IMR-90 (cell line): ENCODE measurements at regions not wholly inside any gene's neighbourhood (a gene's known extent, or its start where the extent isn't known, plus 50 kb on each side); places are given as distances from the start of the nearest gene placed in this dataset.

Experiments used
- ATAC-seq: fragments of 200-7000 bp; cut with Tn5 transposase; 2 replicates; pipeline ENCODE4 v1.9.1; 2020; ENCODE audit warnings: low read depth, mild to moderate bottlenecking, moderate library complexity
- BruUV-seq: library from RNA; stranded (reverse); fragments of 400-500 nt; replicated peaks from 2 replicates; lab custom pipeline; 2021; lab: Mats Ljungman, UMichigan
- CTCF ChIA-PET: fragments of 300-600 bp; formaldehyde crosslinking; extraction: SDS; loops from one replicate; lab custom pipeline; 2021; ENCODE audit warnings: antibody characterized with exemption; lab: Yijun Ruan, JAX
- POLR2A ChIA-PET: fragments of 300-600 bp; sonication (Branson Sonifier 250); formaldehyde crosslinking; loops from one replicate; lab custom pipeline; 2022; ENCODE audit warnings: antibody characterized with exemption; ENCODE audit not compliant: unreplicated experiment; lab: Charles Lee
- DNase-seq: peaks from one replicate; pipeline ENCODE4 v3.0.0; 2013
- H2AFZ ChIP-seq: replicated peaks from 2 replicates; pipeline ENCODE3; 2013; ENCODE audit warnings: low read length, mild to moderate bottlenecking; ENCODE audit not compliant: poor library complexity
- H2AK5ac ChIP-seq: 2 replicates; pipeline ENCODE4 v1.6.1; 2013; ENCODE audit warnings: low read depth, low read length, inconsistent platforms
- H2AK9ac ChIP-seq: replicated peaks from 2 replicates; pipeline ENCODE3; 2013; ENCODE audit warnings: mild to moderate bottlenecking, low read depth, low read length, moderate library complexity; ENCODE audit not compliant: poor library complexity
- H2BK120ac ChIP-seq: 2 replicates; pipeline ENCODE4 v1.6.1; 2013; ENCODE audit warnings: low read depth, low read length, inconsistent platforms
- H2BK15ac ChIP-seq: 3 replicates; pipeline ENCODE4 v1.6.1; 2013; ENCODE audit warnings: low read depth, low read length, inconsistent platforms
- H2BK20ac ChIP-seq: 2 replicates; pipeline ENCODE4 v1.6.1; 2013; ENCODE audit warnings: low read depth, mild to moderate bottlenecking, inconsistent platforms, low read length, moderate library complexity
- H2BK5ac ChIP-seq: 2 replicates; pipeline ENCODE4 v1.6.1; 2013; ENCODE audit warnings: mild to moderate bottlenecking, low read depth, low read length, inconsistent platforms; ENCODE audit not compliant: poor library complexity, severe bottlenecking
- H3K14ac ChIP-seq: replicated peaks from 2 replicates; pipeline ENCODE4 v1.6.1; 2013; ENCODE audit warnings: low read depth, low read length, inconsistent platforms
- H3K18ac ChIP-seq: 2 replicates; pipeline ENCODE4 v1.6.1; 2013; ENCODE audit warnings: low read depth, low read length, control low read depth
- H3K23ac ChIP-seq: 2 replicates; pipeline ENCODE4 v1.6.1; 2013; ENCODE audit warnings: low read depth, low read length, inconsistent platforms
- H3K27ac ChIP-seq: 2 replicates; pipeline ENCODE4 v1.5.1; 2013; ENCODE audit warnings: mild to moderate bottlenecking, control low read depth, low read length; ENCODE audit not compliant: insufficient read depth
- H3K27me3 ChIP-seq: 2 replicates; pipeline ENCODE4 v1.6.1; 2013; ENCODE audit warnings: low read length; ENCODE audit not compliant: control insufficient read depth, insufficient read depth
- H3K36me3 ChIP-seq: 2 replicates; pipeline ENCODE4 v1.6.1; 2013; ENCODE audit warnings: low read length, mixed read lengths; ENCODE audit not compliant: control insufficient read depth, insufficient read depth
- H3K4ac ChIP-seq: 2 replicates; pipeline ENCODE4 v1.6.1; 2013; ENCODE audit warnings: low read depth, low read length, inconsistent platforms
- H3K4me1 ChIP-seq: 2 replicates; pipeline ENCODE4 v1.6.1; 2013; ENCODE audit warnings: low read length, mixed read lengths; ENCODE audit not compliant: control insufficient read depth, insufficient read depth
- H3K4me2 ChIP-seq: 2 replicates; pipeline ENCODE4 v1.6.1; 2013; ENCODE audit warnings: low read depth, mild to moderate bottlenecking, control low read depth, low read length, moderate library complexity
- H3K4me3 ChIP-seq: 2 replicates; pipeline ENCODE4 v1.5.1; 2013; ENCODE audit warnings: low read depth, mild to moderate bottlenecking, control low read depth, low read length, moderate library complexity; ENCODE audit not compliant: insufficient read depth
- H3K56ac ChIP-seq: 2 replicates; pipeline ENCODE4 v1.6.1; 2013; ENCODE audit warnings: low read length, inconsistent platforms; ENCODE audit not compliant: insufficient read depth; ENCODE audit errors: extremely low read depth
- H3K79me1 ChIP-seq, 2 experiments: 2 replicates each; pipeline ENCODE4 v1.6.1; 2013; ENCODE audit warnings: low read length in 2 of 2, inconsistent platforms in 1 of 2, low read depth in 1 of 2
- H3K9ac ChIP-seq: 2 replicates; pipeline ENCODE4 v1.6.1; 2013; ENCODE audit warnings: low read depth, low read length, control low read depth
- H3K9me1 ChIP-seq: 2 replicates; pipeline ENCODE4 v1.6.1; 2013; ENCODE audit warnings: low read length, inconsistent platforms; ENCODE audit not compliant: insufficient read depth
- H3K9me3 ChIP-seq: 2 replicates; pipeline ENCODE4 v1.6.1; 2013; ENCODE audit warnings: low read length; ENCODE audit not compliant: control insufficient read depth, insufficient read depth
- H4K20me1 ChIP-seq: 2 replicates; pipeline ENCODE4 v1.6.1; 2013; ENCODE audit warnings: low read length, inconsistent platforms; ENCODE audit not compliant: insufficient read depth
- H4K5ac ChIP-seq: 2 replicates; pipeline ENCODE4 v1.6.1; 2013; ENCODE audit warnings: mild to moderate bottlenecking, low read depth, low read length, control low read depth
- H4K8ac ChIP-seq, 2 experiments: 2 replicates each; pipeline ENCODE4 v1.6.1; 2013; ENCODE audit warnings: low read depth in 2 of 2, low read length in 2 of 2, control low read depth in 1 of 2, inconsistent platforms in 1 of 2
- H4K91ac ChIP-seq: 2 replicates; pipeline ENCODE4 v1.6.1; 2013; ENCODE audit warnings: low read depth, low read length, inconsistent platforms; ENCODE audit not compliant: insufficient read depth
- BHLHE40 ChIP-seq: fragments of 150-350 bp; IDR thresholded peaks from 2 replicates; pipeline ENCODE4 v1.6.1; 2016; ENCODE audit warnings: mild to moderate bottlenecking, low read depth, low read length
- CEBPB ChIP-seq: IDR thresholded peaks from 2 replicates; pipeline ENCODE4 v1.6.1; 2012; ENCODE audit warnings: low read depth, low read length, improper control_type of control experiment
- CHD1 ChIP-seq: IDR thresholded peaks from 2 replicates; pipeline ENCODE4 v1.6.1; 2012; ENCODE audit warnings: low read depth, low read length, improper control_type of control experiment
- CTCF ChIP-seq: conservative IDR thresholded peaks from 2 replicates; pipeline ENCODE4 v1.5.1; 2012; ENCODE audit warnings: mild to moderate bottlenecking, low read depth, low read length, improper control_type of control experiment
- FOS ChIP-seq: fragments of 150-350 bp; IDR thresholded peaks from 2 replicates; pipeline ENCODE4 v1.6.1; 2016; ENCODE audit warnings: low read depth, low read length
- MAFK ChIP-seq: IDR thresholded peaks from 2 replicates; pipeline ENCODE4 v1.6.1; 2012; ENCODE audit warnings: low read depth, low read length, improper control_type of control experiment
- MAZ ChIP-seq: IDR thresholded peaks from 2 replicates; pipeline ENCODE4 v1.6.1; 2012; ENCODE audit warnings: low read depth, mild to moderate bottlenecking, low read length, improper control_type of control experiment, moderate library complexity, borderline replicate concordance
- MXI1 ChIP-seq: IDR thresholded peaks from 2 replicates; pipeline ENCODE4 v1.6.1; 2012; ENCODE audit warnings: low read depth, mild to moderate bottlenecking, low read length, moderate library complexity, borderline replicate concordance
- NFE2L2 ChIP-seq: fragments of 150-350 bp; IDR thresholded peaks from 2 replicates; pipeline ENCODE4 v1.6.1; 2016; ENCODE audit warnings: low read depth, mild to moderate bottlenecking, low read length
- POLR2A ChIP-seq: IDR thresholded peaks from 2 replicates; pipeline ENCODE4 v1.6.1; 2012; ENCODE audit warnings: mild to moderate bottlenecking, low read depth, low read length
- RAD21 ChIP-seq: IDR thresholded peaks from 2 replicates; pipeline ENCODE4 v1.6.1; 2012; ENCODE audit warnings: low read length, improper control_type of control experiment
- RCOR1 ChIP-seq: IDR thresholded peaks from 2 replicates; pipeline ENCODE4 v1.6.1; 2012; ENCODE audit warnings: mild to moderate bottlenecking, low read length, improper control_type of control experiment; ENCODE audit not compliant: insufficient replicate concordance
- RFX5 ChIP-seq: IDR thresholded peaks from 2 replicates; pipeline ENCODE4 v1.8.0; 2012; ENCODE audit warnings: low read depth, mild to moderate bottlenecking, low read length, moderate library complexity
- SMC3 ChIP-seq: fragments of 150-350 bp; IDR thresholded peaks from 2 replicates; pipeline ENCODE4 v1.6.1; 2016; ENCODE audit warnings: low read depth, mild to moderate bottlenecking, antibody characterized with exemption, low read length, moderate library complexity
- WGBS, 2 experiments: methylation state at CpG; one replicate each; pipeline versions ENCODE4 v1.1.5 to v1.1.7; 2013; ENCODE audit warnings: missing lambda C conversion rate in 2 of 2; ENCODE audit not compliant: insufficient read length in 1 of 2; ENCODE audit errors: extremely low coverage in 2 of 2; 5-methylcytosine and 5-hydroxymethylcytosine counted together
- dilution Hi-C: fragments of 300-500 bp; cut with HindIII; formaldehyde crosslinking; loops from one replicate; pipeline ENCODE4 v1.14.3; 2018; ENCODE audit warnings: low sequenced_read_pairs; ENCODE audit not compliant: unreplicated experiment
- in situ Hi-C: fragments of 300-500 bp; cut with MboI; formaldehyde crosslinking; loops from 3 replicates; pipeline ENCODE4 v1.14.3; 2019; ENCODE audit warnings: low sequenced_read_pairs, inconsistent platforms, mixed read lengths
- intact Hi-C: fragments of 100-400 bp; cut with micrococcal nuclease; formaldehyde crosslinking; loops from 2 replicates; pipeline ENCODE4 v1.10.0; 2022
- TF ChIP-seq, protein P1 (sequence below): fragments of 150-350 bp; IDR thresholded peaks from 2 replicates; pipeline ENCODE4 v1.6.1; 2017; ENCODE audit warnings: mild to moderate bottlenecking, antibody characterized with exemption, low read length, low read depth
- TF ChIP-seq, protein P2 (sequence below): fragments of 150-350 bp; IDR thresholded peaks from 2 replicates; pipeline ENCODE4 v1.6.1; 2016; ENCODE audit warnings: low read depth, mild to moderate bottlenecking, low read length, moderate library complexity, borderline replicate concordance

DNA sequence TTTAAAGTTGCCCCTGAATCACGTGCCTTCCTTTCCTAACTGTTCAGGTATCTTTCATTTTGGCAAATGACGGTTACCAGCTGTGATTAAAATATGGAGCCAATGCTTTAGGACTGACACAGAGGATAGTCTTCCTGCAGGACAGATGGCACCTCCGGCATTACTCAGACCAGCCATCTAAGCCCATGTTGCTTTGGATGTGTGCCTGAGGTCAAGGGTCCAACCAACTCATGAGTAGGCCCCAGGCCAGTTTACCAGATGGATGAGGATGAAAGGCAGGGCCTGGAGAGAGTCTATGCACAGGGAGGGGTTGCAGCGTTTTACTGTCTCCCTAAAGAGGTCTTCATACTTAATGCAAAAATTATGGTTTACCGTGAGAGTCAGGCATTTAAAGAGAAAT is 174.0 kb upstream of the GATB start:
- H4K5ac ChIP-seq: no peak overlapping the region
- H3K9ac ChIP-seq: no peak overlapping the region
- no peak overlapping the region for H3K4me2 ChIP-seq
- no peak for TF ChIP-seq POLR2A
- TF ChIP-seq FOS: no peak
- no peak for TF ChIP-seq RCOR1
- TF ChIP-seq NFE2L2: no peak
- no peak for TF ChIP-seq SMC3
- TF ChIP-seq, protein P1, sequence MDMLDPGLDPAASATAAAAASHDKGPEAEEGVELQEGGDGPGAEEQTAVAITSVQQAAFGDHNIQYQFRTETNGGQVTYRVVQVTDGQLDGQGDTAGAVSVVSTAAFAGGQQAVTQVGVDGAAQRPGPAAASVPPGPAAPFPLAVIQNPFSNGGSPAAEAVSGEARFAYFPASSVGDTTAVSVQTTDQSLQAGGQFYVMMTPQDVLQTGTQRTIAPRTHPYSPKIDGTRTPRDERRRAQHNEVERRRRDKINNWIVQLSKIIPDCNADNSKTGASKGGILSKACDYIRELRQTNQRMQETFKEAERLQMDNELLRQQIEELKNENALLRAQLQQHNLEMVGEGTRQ: no peak
- TF ChIP-seq RFX5: no peak
- no peak for TF ChIP-seq MAZ
- TF ChIP-seq, protein P2, sequence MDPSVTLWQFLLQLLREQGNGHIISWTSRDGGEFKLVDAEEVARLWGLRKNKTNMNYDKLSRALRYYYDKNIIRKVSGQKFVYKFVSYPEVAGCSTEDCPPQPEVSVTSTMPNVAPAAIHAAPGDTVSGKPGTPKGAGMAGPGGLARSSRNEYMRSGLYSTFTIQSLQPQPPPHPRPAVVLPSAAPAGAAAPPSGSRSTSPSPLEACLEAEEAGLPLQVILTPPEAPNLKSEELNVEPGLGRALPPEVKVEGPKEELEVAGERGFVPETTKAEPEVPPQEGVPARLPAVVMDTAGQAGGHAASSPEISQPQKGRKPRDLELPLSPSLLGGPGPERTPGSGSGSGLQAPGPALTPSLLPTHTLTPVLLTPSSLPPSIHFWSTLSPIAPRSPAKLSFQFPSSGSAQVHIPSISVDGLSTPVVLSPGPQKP: no peak
- no peak for TF ChIP-seq CEBPB
- TF ChIP-seq RAD21: no peak
- no peak for TF ChIP-seq MAFK
- no peak for TF ChIP-seq CTCF
- TF ChIP-seq BHLHE40: no peak
- no peak for TF ChIP-seq CHD1
- TF ChIP-seq MXI1: no peak
- no peak for DNase-seq
- H2BK15ac ChIP-seq: no peak overlapping the region
- H3K4me1 ChIP-seq: no peaks in the 10 kb centered on the region
- ChIA-PET CTCF (no interaction called here), POLR2A (no interaction called here)
- H3K14ac ChIP-seq: no peak overlapping the region
- H2BK20ac ChIP-seq: no peak overlapping the region
- no peak overlapping the region for H3K23ac ChIP-seq
- intact Hi-C loops (no loop called here), dilution Hi-C loops (no loop called here), in situ Hi-C loops (no loop called here)
- H3K36me3 ChIP-seq: no peaks in the 10 kb centered on the region
- no peaks in the 10 kb centered on the region for H3K9me1 ChIP-seq
- H2AK9ac ChIP-seq: no peak overlapping the region
- no peak overlapping the region for H2AK5ac ChIP-seq
- H3K27me3 ChIP-seq: peaks cover 17% of the 10 kb centered on the region
- no peak for ATAC-seq
- H2AFZ ChIP-seq: no peak overlapping the region
- WGBS, 2 experiments: 20% methylated on average over 1 of the region's 5 CpGs; no CpG with 5 or more reads in 1 of the 2 experiments
- no peaks in the 10 kb centered on the region for H4K20me1 ChIP-seq
- H3K56ac ChIP-seq: no peak overlapping the region
- H3K9me3 ChIP-seq: no peaks in the 10 kb centered on the region
- no peak overlapping the region for H4K8ac ChIP-seq
- no peak overlapping the region for H4K91ac ChIP-seq
- H3K18ac ChIP-seq: no peak overlapping the region
- H3K4me3 ChIP-seq: no peak overlapping the region
- H2BK5ac ChIP-seq: no peak overlapping the region
- no peak overlapping the region for H2BK120ac ChIP-seq
- H3K79me1 ChIP-seq: no peaks in the 10 kb centered on the region
- BruUV-seq: no TSS peak
- H3K4ac ChIP-seq: no peak overlapping the region
- H3K27ac ChIP-seq: no peak overlapping the region
